ENCODE measurements at regions not wholly inside any gene's neighbourhood (a gene's known extent, or its start where the extent isn't known, plus 50 kb on each side); places are given as distances from the start of the nearest gene placed in this dataset.

- TF ChIP-seq CTCF (IDR thresholded peaks at IDR 0.05; ENCODE audit: low read depth, low read length, missing input control) (no peak), RAD21 (IDR thresholded peaks at IDR 0.05) (no peak), YY1 (IDR thresholded peaks at IDR 0.05) (no peak), REST (IDR thresholded peaks at IDR 0.05) (no peak), MAX (IDR thresholded peaks at IDR 0.05) (no peak), FOXA2 (IDR thresholded peaks at IDR 0.05) (no peak), ZBTB33 (IDR thresholded peaks at IDR 0.05) (no peak), JUND (IDR thresholded peaks at IDR 0.05) (no peak), GABPA (IDR thresholded peaks at IDR 0.05 in 1 of 2, conservative IDR thresholded peaks at IDR 0.05 in 1 of 2) (no peak), RXRA (IDR thresholded peaks at IDR 0.05) (no peak), EGR1 (IDR thresholded peaks at IDR 0.05; ENCODE audit: low read depth in 2 of 2) (no peak), ATF3 (IDR thresholded peaks at IDR 0.05) (no peak), TAF1 (conservative IDR thresholded peaks at IDR 0.05) (no peak)
Measured at GRCh38 chr1:11384170-11384554, 94.8 kb upstream of the DISP3 start.
